ENCODE measurements at regions not wholly inside any gene's neighbourhood (a gene's known extent, or its start where the extent isn't known, plus 50 kb on each side); places are given as distances from the start of the nearest gene placed in this dataset.
"Not testable (repeated sequence)": the region's sequence is repeated elsewhere in the genome, so short reads cannot be mapped to it uniquely, and the experiment has no call there.

- Histone ChIP-seq H3K9me3 (peaks cover 58% of the 10 kb centered on the region), H3K4me1 (no peaks in the 10 kb centered on the region), H3K27ac (no peak overlapping the region), H3K4me3 (no peak overlapping the region), H3K4me2 (no peak overlapping the region)
- ATAC-seq (no peak), DNase-seq (ENCODE audit: low read depth in 1 of 2, low spot score in 1 of 2) (no peak), FAIRE-seq (no peak)
- ChIA-PET POLR2A (no interaction called here), CTCF (interaction anchor here (0.7 to 1.6 kb wide), 3 partner anchors 9 to 1875 kb away, joined by 4 read pairs; no protein-coding TSS in a partner anchor)
- no peak for TF ChIP-seq MAZ (IDR thresholded peaks at IDR 0.05; ENCODE audit: borderline replicate concordance, low read depth, low read length)
- WGBS (ENCODE audit: missing lambda C conversion rate): 5% methylated on average over 1 of the region's 1 CpG
Measured at GRCh38 chr15:69926006-69926405, 171.7 kb downstream of the TLE3 start.

- DNase-seq (ENCODE audit: low read depth in 1 of 2, low spot score in 1 of 2): no peak
- TF ChIP-seq NFE2L2 (conservative IDR thresholded peaks at IDR 0.05; ENCODE audit: low read length) (no peak), NPAS2 (CRISPR knock-in tag; IDR thresholded peaks at IDR 0.05; ENCODE audit: borderline replicate concordance) (no peak), MAZ (IDR thresholded peaks at IDR 0.05; ENCODE audit: borderline replicate concordance, low read depth, low read length) (no peak), CBX8 (IDR thresholded peaks at IDR 0.05) (no peak), PBX3 (IDR thresholded peaks at IDR 0.05) (no peak), RFX5 (IDR thresholded peaks at IDR 0.05) (no peak), POLR2AphosphoS2 (conservative IDR thresholded peaks at IDR 0.05; ENCODE audit: low read length) (no peak), ZFP36 (IDR thresholded peaks at IDR 0.05; ENCODE audit: borderline replicate concordance, partially characterized antibody) (no peak), MAX (IDR thresholded peaks at IDR 0.05) (no peak), FOXS1 (CRISPR knock-in tag; IDR thresholded peaks at IDR 0.05) (no peak), REST (IDR thresholded peaks at IDR 0.05) (no peak), CBX2 (IDR thresholded peaks at IDR 0.05; ENCODE audit: borderline replicate concordance, low read depth) (no peak), HOXA7 (CRISPR knock-in tag; IDR thresholded peaks at IDR 0.05) (no peak), EHF (CRISPR knock-in tag; IDR thresholded peaks at IDR 0.05) (no peak), RARB (CRISPR knock-in tag; IDR thresholded peaks at IDR 0.05) (no peak), RNF2 (IDR thresholded peaks at IDR 0.05; ENCODE audit: borderline replicate concordance, low read depth) (no peak), RCOR1 (IDR thresholded peaks at IDR 0.05; ENCODE audit: low read depth, low read length) (no peak)
- peaks cover 53% of the 10 kb centered on the region for H3K9me3 ChIP-seq
- H3K4me3 ChIP-seq: no peak overlapping the region
- no peak for ATAC-seq
- CTCF ChIA-PET: interaction anchor here (0.7 to 1.6 kb wide), 3 partner anchors 10 to 1874 kb away, joined by 3 to 4 read pairs (median 4); no protein-coding TSS in a partner anchor
- POLR2A ChIA-PET: no interaction called here
- FAIRE-seq: no peak
- no peak overlapping the region for H3K4me2 ChIP-seq
- H3K4me1 ChIP-seq: no peaks in the 10 kb centered on the region
- H3K27ac ChIP-seq: no peak overlapping the region
- 72% methylated on average over 1 of the region's 1 CpG for WGBS (ENCODE audit: missing lambda C conversion rate)
Measured at GRCh38 chr15:69926721-69927120, 171.0 kb downstream of the TLE3 start.

- CTCF ChIA-PET: interaction anchor here (1.4 kb wide), 1 partner anchor 23 kb away, joined by 3 read pairs; no protein-coding TSS in a partner anchor
- POLR2A ChIA-PET; FAIRE-seq; H3K27ac ChIP-seq; H3K4me2 ChIP-seq; ATAC-seq; DNase-seq (ENCODE audit: low read depth in 1 of 2, low spot score in 1 of 2); H3K4me3 ChIP-seq; H3K4me1 ChIP-seq: not testable (repeated sequence)
- WGBS (ENCODE audit: missing lambda C conversion rate): 8% methylated on average over 2 of the region's 2 CpGs
- H3K9me3 ChIP-seq: peaks cover 37% of the 10 kb centered on the region
Measured at GRCh38 chr15:69928890-69929289, 168.8 kb downstream of the TLE3 start.
